Stimulated activated CD4-positive, alpha-beta T cell treated with anti-CD3 and anti-CD28 coated beads, Interleukin-15, amount 100 ng/mL, for 48 hours (primary cell): ENCODE measurements at regions not wholly inside any gene's neighbourhood (a gene's known extent, or its start where the extent isn't known, plus 50 kb on each side); places are given as distances from the start of the nearest gene placed in this dataset.

Source experiments
- DNase-seq, 2 donors: peaks; one replicate each; pipeline ENCODE4 v3.0.0-alpha.2; 2020; ENCODE audit warnings: low read depth in 2 of 2

DNA sequence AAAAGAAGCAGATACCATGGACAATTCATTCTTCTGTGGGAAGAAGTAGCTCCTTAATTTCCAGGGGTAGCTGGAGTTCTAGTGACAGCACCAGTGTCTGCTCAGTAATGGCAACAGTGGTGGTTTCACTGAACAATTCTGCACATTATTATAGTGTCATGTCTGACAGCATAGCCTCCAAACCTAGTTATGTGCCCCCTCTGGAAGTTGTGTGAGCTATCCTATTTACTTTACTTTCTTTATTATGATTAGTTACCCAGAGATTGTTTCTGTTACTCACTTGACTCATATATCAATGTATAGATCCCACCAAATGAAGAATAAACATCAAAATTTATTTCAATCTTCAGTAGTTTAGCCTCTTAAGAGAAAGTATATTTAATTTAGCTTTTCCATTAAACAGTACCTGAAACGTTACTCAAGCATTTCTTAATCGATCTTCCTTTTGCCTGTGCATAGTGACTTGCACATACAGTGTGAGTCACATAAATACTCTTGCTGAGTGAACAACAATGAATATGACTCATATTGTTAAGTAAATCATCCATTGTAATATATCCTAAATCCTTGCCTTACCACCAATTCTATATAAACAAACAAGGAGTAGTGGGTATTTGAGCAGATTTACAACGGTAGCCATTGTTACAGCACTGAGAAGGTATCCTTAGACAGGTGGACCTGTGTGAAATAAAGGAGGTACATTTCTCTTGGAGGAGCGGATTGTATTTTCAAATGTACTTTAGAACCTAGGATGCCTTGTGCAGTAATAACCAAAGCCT is 534.7 kb downstream of the ANKRD50 start:
- no peak for DNase-seq

DNA sequence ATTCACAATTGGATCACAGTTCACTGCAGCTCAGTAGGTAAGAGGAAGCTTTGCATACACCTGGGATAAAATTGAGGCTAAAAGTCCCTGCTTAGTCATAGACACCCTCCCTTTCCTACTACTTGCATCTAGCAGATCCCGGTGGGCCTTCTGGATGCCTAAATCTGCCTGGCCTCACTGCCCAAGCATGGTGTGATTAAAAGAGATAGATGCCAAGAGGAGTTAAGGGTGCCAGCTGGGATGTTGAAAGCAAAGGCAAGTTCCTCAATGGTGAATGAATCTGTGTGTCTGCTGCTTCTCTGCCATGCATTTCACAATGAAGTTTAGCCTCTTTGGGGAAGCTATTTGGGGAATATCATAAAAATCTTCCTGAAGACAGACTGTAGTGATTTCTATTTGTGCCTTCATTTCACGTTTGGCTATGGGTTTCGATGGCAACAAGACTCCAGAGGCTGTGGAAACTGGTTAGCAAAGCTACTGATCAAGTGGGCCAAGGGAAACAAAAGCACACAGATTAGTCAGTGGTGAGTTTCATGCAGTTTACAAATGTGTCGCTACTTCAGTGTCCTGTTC is 534.0 kb downstream of the ANKRD50 start:
- no peak for DNase-seq

DNA sequence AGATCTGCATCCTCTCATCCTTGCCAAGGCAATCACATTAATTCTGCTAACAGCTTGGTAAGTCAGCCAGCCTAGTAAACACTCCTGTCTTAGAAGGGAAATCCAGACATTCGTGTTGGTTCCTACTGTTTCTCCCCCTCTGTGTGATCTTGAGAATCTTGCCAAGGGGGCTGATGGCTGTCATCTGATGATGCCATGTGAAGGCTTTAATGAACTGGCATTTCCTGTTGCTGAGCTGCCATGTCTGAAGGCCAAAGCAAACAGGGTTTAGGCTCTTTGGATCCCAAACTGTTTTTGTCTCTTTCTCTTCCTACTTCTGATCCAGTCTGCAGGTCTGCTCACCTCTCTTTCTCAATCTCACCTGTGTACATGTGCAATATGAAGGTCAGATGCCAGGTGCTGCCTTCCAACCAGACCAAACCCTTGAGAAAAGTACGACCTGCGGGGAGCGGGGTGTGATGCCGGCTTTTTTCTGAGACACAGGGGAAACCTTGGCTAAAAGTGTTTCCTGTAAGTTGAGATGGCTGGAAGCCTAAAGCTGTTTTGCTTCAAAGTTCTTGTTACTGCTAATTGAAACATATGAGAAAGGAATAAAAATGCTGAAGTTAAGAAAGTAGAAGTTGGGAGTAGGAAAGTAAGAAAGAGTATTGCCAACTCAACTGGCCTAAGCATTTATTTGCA is 532.9 kb downstream of the ANKRD50 start:
- no peak for DNase-seq

DNA sequence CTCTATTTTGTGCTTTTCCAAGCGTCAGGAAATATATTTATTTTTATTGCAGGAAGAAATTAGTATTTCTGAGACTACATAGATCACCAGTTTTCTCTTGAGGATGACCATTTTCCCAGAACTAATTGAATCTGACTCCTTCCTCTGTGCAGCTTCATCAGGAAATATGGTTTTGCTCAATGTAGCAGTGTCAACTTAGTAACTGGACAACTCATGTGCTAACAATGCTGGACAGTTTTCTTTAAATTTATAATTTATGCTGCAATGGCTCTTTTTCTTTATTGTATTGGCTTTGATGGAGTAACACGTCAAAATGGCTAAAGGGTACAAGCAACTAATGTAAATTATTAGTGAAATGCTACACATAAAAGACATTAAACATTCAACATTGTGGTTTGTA is 531.5 kb downstream of the ANKRD50 start:
- no peak for DNase-seq

DNA sequence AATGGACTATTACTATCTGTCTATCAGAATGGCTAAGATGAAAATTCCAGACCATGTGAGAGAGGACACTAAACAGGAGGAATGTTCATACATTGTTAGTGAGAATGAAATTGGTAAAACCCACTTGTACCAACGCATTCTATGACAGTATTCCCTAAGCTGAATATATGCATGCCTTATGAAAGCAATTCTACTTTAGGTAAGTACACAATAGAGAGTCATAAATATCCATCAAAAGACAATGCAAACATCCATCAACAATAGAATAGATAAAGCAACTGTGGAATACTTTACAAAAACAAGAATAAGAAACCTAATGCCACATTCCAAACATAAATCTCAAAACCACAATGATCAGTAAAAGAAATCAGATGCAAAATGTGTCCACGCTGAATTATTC is 529.3 kb downstream of the ANKRD50 start:
- no peak for DNase-seq

DNA sequence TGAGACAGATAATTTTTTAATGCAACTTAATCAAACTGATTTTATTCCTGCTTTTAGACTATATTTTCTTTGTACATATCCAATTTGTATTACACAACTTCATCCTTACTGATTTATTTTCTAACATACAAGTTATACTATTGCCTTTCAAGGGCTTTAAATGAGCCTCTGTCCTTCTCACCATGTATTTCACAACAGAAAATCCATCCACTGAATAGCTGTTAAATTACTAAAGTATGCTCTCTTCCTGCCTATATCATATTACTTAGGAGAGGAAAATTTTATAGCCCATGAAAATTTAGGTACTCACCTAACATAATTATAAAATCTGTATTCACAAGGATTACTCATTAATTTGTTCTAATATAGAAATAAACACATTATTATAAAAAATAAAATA is 528.6 kb downstream of the ANKRD50 start:
- no peak for DNase-seq

DNA sequence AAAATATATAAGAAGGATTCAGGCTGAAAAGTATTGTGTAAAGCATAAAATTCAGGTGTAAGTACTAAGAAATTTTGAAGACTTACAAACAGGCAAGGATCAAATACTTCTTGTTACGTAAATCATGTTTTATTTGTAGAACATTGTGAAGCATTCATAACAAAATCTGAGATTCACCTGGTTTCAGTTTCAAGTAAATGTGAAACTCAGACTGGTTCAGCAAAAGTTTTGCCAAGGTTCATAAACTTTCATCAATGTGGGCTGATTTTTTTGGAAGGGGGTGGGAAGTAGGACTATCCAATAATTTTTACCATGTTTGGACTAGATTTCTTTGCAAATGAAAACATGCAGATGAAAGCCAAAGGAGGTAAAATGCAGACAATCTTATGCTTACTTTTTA is 527.7 kb downstream of the ANKRD50 start:
- DNase-seq = no peak

DNA sequence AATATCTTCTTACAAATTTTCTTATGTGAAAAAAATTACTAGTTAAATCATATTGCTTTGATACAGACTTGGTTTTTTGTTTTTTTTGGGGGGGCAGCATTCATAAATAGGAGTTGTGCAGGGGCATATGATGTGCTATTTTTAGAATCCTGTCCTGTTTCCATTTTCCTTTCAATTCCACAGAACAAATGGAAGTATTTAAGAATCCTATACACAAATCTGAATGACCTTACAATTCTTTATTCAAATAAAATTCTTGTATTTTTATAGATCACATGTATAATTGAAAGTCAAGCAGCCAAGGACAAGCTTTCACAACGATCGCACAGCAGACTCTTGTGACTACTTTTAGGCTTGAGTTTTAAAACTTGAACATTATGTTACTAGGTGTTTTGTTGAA is 523.9 kb downstream of the ANKRD50 start:
- DNase-seq = no peak

DNA sequence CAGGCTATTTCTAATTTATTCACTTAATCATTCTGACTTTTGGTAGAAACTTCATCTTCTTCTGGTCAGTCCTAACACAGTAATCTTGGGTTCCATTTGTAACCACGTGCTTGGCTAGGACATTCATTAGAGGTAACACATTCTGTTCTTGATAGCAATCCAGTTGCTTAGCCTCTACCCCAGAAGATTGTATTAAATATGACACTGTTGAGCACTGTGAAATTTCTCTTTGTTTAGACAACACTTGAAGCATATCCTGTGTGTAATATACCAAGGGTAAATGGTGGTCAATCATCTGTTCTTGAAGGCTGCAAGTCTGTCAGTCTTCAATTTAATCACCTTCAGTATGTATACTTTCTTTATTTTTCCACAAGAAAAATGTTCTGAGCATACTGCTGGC is 523.0 kb downstream of the ANKRD50 start:
- DNase-seq = no peak

DNA sequence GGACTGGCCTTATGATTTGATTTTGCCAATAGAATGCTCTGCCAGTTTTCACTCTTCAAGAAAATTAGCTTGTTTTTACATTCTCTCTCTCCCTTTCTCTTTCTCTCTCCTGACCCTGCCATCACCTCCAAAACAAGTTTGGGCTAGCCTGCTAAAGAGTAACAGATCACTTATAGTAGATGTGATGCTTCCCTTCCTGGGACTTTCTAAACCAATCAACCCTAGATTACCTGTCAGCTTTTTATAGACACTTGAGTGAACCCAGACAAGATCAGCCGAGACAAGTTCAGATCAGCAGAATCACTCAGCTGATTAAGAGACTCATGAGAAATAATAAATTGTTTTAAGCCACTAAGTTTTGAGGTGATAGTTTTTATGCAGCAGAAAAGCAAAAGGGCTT is 521.2 kb downstream of the ANKRD50 start:
- no peak for DNase-seq

DNA sequence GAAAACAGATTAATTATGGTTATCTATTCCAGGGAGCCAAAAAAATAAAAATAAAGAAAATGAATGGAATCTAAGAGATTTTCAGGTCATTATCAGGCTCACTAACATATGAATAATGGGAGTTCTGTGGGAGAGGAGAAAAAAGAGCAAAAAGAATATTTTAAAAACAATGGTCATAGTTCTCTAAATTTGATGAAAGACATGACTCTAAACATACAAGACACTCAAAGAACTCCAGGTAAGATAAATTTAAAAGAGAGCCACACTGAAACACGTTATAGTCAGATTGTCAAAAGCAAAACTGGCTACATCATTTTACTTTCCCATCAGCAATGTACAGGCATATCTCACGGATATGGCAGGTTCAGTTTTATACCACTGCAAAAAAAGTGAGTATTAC is 520.0 kb downstream of the ANKRD50 start:
- no peak for DNase-seq

DNA sequence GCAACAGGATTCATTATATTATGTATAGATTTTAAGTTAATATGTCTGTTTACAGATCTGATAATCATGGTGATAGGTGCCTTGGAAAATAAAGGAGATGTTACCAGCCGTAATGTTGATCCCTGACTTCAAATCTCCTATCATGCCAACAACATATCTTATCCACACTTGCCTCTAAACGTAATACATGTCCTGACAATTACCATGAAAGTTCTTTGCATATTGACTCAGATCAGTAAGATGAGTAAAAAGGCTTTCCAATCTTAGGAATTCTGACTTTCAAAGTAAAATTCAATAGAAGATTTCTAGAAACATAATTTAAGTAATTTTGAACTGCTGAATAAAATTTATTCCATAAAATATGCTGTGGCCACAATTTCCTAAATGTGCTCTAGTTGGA is 513.3 kb downstream of the ANKRD50 start:
- DNase-seq = no peak

DNA sequence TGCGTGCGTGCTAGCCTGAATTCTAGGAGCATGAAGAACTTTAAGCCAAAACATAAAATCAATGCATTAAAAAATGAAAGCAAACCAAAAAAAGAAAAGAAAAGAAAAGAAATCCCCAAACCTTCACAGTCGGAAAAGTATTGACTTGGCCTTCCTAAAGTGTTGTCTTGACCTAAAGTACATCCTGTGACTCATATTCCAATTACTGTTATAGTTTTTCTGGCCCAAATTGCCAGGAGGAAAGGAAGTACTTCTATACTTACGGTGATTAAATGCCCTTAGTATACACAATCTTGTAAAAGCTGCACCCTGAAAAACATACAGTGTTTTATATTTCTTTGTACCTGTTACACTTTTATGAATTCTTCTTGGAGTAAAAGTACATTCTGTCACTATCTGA is 512.8 kb downstream of the ANKRD50 start:
- DNase-seq = no peak

DNA sequence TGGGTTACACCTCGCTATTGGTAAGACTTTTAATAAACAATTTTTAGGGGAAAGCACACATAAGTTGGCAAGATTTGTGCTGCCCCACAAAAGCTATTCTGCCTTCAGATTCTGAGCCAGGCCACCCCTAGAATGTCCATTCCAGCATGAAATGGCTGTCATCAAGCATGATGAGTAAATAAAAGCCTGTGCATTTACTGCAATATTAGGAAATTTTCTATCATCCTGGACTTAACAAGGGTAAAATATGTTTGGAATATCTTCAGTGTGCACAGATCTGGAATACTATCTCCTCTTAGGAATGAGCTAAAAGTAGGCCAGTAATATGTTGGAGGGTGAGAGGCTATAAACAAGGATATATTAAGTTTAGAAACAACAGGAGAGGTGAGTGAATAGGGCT is 510.9 kb downstream of the ANKRD50 start:
- no peak for DNase-seq

DNA sequence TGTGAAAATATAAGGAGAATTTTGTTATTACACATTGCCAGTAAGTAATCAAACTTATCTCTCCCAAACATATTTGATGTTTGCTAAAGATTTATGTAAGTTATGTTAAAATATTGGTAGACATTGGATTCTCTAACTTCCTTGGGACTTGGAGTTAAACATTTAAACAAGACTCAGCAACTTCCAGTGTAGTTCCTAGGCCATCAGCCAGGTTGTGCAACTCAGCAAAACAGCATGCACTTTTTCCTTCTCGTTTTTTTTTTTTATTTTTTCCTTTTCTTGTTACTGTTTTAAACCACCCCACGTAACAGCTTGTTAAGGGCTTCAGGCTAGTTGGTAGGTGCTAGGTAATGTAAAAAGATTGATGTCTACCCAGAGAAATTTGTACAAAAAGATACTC is 510.4 kb downstream of the ANKRD50 start:
- DNase-seq = no peak

DNA sequence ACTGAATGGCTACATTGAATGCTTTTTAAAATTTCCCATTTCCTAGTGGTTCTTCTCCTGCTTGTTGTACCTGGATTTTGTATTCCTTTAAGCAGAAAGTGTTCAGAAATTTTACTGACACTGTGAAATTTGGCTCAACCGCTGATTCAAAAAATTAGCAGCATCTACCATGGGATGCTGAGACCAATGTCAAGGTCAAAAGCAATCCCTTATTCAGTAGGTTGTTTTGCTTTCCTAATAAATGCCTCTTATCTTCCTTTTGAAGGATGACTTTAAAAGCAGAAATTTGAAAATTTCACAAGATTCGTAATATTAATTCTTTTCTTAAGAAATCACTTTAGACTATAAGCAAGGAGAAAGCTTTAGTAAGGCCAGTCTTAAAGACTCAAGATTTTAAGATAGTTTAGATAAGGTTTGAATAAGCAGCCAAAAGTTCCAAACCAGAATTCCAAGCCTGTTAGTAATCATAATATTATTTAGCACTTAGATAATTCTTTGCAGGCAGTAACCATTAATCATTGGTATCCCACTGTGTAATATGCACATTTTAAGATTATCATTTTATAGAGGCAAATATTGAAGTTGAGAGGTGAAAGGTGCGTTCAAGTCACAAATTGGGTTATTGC is 508.8 kb downstream of the ANKRD50 start:
- no peak for DNase-seq

DNA sequence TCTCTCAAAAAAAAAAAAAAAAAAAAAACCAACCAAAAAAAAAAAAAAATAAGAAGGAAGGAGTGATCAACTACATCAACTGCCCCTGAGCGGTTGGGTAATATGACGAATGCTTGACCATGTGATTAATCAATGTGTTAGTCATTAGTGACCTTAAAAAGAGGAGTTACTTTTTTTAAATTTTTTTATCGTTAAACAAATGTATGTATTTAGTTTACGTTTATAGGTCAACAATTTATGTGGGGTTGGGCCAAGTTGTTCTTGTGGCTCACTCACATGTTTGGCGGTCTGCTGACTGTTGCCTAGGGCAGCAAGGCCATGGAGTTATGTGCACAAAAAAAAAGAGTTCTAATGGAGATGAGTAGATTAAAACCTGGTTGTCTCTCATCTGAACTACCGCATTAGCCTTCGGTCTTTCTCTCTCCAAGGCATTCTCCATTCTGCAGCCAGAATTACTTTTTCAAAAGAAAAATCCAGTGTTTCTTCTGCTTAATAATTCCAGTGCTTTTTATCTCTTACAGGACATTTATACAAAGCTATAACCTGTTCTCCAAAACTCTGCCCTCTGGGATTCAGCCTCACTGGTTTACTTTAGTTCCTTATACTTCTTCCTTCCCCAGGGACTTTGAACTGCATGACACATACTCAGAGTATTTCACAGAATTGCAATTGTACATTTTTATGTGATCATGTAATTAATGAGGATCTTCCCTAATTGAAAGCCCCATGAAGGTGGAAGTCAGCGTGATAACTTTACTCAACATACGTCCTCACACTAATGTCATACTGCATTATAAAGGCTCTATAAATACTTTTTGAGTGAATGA is 505.5 kb downstream of the ANKRD50 start:
- no peak for DNase-seq

DNA sequence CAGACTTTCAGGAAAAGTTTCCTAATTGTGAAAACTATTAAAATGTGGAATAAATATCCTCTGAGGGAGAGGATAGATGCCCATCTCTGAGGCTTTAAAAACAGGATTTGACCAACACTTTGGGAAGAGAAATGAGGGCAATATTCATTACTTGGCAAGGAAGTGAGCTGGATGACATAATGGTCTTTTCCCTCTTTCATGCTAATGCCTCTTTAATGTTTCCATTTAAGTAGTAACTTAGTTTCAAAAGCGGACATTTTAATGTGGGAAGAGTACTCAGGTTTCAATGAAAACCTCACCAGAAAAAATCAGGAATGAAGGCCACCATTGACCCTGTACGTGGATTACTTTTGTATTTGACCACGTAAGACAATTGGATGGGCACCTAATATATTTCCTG is 503.3 kb downstream of the ANKRD50 start:
- no peak for DNase-seq

DNA sequence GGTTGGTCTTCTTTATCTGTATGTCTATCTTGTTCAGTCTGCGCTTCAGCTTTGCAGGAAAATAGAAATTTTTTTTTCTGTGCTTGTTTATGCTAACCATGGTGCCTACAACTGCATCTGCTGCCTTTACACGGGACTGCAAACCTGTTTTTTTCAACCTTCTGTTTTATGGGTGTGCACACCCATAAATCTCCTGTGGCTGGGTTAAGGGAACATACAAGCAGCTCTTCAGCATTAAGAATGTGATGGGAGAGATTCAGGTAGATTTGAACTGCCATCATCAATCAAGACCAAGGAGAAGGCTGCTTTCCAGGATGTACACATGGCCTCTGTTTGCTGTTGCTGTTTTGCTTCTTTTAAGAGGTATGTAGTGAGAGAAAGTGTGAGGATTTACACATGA is 502.9 kb downstream of the ANKRD50 start:
- no peak for DNase-seq

DNA sequence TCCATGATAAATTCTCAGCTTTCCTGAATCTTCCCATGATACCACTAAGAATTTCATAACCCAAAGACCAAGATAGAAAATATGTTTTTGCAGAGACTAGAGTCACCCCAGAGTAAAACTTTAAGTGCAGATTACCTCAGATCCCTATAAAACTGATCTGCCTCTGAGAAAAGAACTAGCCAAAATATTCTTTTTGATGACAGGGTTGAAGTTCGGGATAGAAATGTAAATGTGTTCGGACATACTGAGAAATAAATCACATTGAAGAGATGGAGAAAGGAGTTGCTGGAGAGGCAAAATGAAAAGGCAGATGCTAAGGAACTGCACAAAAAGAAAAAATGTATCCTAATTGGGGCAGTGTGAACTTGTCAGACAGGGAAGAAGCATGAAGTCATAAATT is 501.8 kb downstream of the ANKRD50 start:
- no peak for DNase-seq

DNA sequence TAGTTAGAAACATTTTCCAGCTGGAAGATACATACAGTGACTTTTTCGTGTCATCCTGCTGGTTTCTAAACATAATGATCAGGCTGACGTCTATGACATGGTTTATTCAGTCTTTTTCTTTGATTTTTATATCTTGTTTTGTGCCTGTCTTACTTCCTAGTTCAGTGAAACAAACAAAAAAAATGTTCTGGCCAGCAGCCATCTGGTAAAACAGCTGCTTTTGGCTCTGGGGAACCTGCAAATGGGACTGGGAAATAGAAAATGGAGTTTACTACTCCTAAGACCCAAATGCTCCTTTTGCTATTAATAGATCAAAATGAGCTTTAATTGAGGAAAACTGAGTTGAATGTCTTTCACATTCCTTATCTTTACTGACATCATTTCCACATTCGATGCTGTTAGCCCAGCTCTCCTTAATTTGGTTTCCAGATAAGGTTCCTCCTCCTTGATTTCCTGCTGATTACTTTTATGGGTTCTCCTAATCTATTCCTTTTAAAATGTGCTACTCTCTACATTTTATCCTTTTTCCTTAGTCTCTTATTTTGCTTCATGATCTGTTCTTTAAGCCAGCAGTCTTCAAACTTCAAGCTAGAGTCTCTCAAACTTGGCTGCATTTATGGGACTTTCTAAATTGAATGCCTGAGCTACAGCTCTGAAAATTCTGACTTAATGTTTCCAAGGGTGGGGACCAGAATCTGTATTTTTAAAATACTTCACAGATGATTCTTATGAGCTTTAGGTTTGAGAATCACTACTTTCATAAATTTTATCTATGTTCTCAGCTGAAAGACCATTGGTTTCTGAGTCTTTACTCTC is 499.5 kb downstream of the ANKRD50 start:
- no peak for DNase-seq
